ENCODE measurements at regions not wholly inside any gene's neighbourhood (a gene's known extent, or its start where the extent isn't known, plus 50 kb on each side); places are given as distances from the start of the nearest gene placed in this dataset.

DNA sequence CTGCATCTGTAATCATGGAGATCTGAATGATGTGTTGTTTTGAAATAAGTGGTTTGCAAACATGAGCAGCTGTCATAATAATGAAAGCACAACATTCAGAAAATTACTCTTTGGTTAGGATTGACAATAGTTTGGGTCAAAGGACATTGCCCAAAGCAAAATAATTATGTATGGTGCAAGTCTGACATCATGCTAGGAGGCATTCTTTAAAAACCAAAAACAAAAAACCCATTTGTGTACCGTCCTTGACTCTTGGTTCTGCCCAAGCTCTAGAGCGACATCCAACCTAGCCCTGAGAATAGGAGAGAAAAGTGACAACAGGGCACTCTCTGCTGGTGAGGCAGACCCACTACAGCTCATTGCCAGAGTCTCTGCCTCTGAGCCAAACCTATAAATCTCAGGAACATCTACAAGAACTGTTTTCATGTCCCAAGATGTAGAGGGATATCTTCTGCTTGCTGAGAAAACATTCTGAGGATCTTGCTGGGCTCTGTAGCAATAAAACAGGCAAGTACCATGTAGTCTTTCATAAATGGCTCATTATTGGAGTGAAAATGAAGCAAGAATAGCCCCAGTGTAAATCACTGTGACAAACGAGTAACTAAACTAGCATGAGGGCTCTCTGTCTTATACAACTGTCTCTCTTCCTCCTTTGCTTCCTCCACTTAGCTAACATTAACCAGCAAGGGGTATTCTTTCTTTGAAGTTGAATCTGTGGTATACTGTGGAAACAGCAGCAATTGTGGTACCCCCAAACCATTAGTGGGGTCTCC lies 266.8 kb upstream of the CXCR4 start (continued):
- TF ChIP-seq, protein P1, sequence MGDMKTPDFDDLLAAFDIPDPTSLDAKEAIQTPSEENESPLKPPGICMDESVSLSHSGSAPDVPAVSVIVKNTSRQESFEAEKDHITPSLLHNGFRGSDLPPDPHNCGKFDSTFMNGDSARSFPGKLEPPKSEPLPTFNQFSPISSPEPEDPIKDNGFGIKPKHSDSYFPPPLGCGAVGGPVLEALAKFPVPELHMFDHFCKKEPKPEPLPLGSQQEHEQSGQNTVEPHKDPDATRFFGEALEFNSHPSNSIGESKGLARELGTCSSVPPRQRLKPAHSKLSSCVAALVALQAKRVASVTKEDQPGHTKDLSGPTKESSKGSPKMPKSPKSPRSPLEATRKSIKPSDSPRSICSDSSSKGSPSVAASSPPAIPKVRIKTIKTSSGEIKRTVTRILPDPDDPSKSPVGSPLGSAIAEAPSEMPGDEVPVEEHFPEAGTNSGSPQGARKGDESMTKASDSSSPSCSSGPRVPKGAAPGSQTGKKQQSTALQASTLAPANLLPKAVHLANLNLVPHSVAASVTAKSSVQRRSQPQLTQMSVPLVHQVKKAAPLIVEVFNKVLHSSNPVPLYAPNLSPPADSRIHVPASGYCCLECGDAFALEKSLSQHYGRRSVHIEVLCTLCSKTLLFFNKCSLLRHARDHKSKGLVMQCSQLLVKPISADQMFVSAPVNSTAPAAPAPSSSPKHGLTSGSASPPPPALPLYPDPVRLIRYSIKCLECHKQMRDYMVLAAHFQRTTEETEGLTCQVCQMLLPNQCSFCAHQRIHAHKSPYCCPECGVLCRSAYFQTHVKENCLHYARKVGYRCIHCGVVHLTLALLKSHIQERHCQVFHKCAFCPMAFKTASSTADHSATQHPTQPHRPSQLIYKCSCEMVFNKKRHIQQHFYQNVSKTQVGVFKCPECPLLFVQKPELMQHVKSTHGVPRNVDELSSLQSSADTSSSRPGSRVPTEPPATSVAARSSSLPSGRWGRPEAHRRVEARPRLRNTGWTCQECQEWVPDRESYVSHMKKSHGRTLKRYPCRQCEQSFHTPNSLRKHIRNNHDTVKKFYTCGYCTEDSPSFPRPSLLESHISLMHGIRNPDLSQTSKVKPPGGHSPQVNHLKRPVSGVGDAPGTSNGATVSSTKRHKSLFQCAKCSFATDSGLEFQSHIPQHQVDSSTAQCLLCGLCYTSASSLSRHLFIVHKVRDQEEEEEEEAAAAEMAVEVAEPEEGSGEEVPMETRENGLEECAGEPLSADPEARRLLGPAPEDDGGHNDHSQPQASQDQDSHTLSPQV (IDR thresholded peaks at IDR 0.05): peak; percentile 81; the same call in 1 of the 2 replicates
- TF ChIP-seq ZNF24 (IDR thresholded peaks at IDR 0.05): peak; percentile 15; the same call in 1 of the 2 replicates
- TF ChIP-seq IKZF1 (conservative IDR thresholded peaks at IDR 0.05): no peak
- peak; percentile 34; the same call in 1 of the 2 replicates for TF ChIP-seq DPF2 (IDR thresholded peaks at IDR 0.05)
- TF ChIP-seq, protein P2, sequence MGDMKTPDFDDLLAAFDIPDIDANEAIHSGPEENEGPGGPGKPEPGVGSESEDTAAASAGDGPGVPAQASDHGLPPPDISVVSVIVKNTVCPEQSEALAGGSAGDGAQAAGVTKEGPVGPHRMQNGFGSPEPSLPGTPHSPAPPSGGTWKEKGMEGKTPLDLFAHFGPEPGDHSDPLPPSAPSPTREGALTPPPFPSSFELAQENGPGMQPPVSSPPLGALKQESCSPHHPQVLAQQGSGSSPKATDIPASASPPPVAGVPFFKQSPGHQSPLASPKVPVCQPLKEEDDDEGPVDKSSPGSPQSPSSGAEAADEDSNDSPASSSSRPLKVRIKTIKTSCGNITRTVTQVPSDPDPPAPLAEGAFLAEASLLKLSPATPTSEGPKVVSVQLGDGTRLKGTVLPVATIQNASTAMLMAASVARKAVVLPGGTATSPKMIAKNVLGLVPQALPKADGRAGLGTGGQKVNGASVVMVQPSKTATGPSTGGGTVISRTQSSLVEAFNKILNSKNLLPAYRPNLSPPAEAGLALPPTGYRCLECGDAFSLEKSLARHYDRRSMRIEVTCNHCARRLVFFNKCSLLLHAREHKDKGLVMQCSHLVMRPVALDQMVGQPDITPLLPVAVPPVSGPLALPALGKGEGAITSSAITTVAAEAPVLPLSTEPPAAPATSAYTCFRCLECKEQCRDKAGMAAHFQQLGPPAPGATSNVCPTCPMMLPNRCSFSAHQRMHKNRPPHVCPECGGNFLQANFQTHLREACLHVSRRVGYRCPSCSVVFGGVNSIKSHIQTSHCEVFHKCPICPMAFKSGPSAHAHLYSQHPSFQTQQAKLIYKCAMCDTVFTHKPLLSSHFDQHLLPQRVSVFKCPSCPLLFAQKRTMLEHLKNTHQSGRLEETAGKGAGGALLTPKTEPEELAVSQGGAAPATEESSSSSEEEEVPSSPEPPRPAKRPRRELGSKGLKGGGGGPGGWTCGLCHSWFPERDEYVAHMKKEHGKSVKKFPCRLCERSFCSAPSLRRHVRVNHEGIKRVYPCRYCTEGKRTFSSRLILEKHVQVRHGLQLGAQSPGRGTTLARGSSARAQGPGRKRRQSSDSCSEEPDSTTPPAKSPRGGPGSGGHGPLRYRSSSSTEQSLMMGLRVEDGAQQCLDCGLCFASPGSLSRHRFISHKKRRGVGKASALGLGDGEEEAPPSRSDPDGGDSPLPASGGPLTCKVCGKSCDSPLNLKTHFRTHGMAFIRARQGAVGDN (IDR thresholded peaks at IDR 0.05): 0 out of 2 replicates have a peak, but pooled peaks have one; percentile 38
- peak; percentile 33 for TF ChIP-seq SKIL (IDR thresholded peaks at IDR 0.05; ENCODE audit: low read depth, poor library complexity, severe bottlenecking)
- TF ChIP-seq, protein P3, sequence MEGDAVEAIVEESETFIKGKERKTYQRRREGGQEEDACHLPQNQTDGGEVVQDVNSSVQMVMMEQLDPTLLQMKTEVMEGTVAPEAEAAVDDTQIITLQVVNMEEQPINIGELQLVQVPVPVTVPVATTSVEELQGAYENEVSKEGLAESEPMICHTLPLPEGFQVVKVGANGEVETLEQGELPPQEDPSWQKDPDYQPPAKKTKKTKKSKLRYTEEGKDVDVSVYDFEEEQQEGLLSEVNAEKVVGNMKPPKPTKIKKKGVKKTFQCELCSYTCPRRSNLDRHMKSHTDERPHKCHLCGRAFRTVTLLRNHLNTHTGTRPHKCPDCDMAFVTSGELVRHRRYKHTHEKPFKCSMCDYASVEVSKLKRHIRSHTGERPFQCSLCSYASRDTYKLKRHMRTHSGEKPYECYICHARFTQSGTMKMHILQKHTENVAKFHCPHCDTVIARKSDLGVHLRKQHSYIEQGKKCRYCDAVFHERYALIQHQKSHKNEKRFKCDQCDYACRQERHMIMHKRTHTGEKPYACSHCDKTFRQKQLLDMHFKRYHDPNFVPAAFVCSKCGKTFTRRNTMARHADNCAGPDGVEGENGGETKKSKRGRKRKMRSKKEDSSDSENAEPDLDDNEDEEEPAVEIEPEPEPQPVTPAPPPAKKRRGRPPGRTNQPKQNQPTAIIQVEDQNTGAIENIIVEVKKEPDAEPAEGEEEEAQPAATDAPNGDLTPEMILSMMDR (IDR thresholded peaks at IDR 0.05 in 2 of 3, conservative IDR thresholded peaks at IDR 0.05 in 1 of 3; ENCODE audit: control insufficient read depth in 2 of 3, extremely low read depth in 1 of 3, insufficient read depth in 1 of 3, low read depth in 3 of 3, low read length in 3 of 3): peak; percentile 83 to 92 (median 87)
- 0 out of 2 replicates have a peak, but pooled peaks have one; percentile 17 for TF ChIP-seq JUNB (IDR thresholded peaks at IDR 0.05)
- TF ChIP-seq RFX5 (IDR thresholded peaks at IDR 0.05; ENCODE audit: low read depth, low read length): no peak
- TF ChIP-seq BRCA1 (IDR thresholded peaks at IDR 0.05; ENCODE audit: low read depth, low read length): no peak
- TF ChIP-seq, protein P4, sequence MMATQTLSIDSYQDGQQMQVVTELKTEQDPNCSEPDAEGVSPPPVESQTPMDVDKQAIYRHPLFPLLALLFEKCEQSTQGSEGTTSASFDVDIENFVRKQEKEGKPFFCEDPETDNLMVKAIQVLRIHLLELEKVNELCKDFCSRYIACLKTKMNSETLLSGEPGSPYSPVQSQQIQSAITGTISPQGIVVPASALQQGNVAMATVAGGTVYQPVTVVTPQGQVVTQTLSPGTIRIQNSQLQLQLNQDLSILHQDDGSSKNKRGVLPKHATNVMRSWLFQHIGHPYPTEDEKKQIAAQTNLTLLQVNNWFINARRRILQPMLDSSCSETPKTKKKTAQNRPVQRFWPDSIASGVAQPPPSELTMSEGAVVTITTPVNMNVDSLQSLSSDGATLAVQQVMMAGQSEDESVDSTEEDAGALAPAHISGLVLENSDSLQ (IDR thresholded peaks at IDR 0.05): peak; percentile 10; the same call in 1 of the 2 replicates

Data from GM12878 (cell line).